Urothelium cell line (cell line): ENCODE measurements at regions not wholly inside any gene's neighbourhood (a gene's known extent, or its start where the extent isn't known, plus 50 kb on each side); places are given as distances from the start of the nearest gene placed in this dataset.
"Not testable (repeated sequence)": the region's sequence is repeated elsewhere in the genome, so short reads cannot be mapped to it uniquely, and the experiment has no call there.

Experiments
- DNase-seq: peaks from one replicate; pipeline ENCODE4 v3.0.0; 2011; ENCODE audit warnings: low spot score, mixed read lengths
- FAIRE-seq: peaks from 2 replicates; lab custom pipeline; 2011; peaks lifted over from hg19 to GRCh38; lab: Jason Lieb, UNC

- no peak for DNase-seq
- FAIRE-seq: no peak
Measured at GRCh38 chr6:10184371-10185227, 230.3 kb downstream of the TFAP2A start.

- FAIRE-seq (no peak), DNase-seq (no peak)
Measured at GRCh38 chr6:10180138-10181074, 234.5 kb downstream of the TFAP2A start.

DNA sequence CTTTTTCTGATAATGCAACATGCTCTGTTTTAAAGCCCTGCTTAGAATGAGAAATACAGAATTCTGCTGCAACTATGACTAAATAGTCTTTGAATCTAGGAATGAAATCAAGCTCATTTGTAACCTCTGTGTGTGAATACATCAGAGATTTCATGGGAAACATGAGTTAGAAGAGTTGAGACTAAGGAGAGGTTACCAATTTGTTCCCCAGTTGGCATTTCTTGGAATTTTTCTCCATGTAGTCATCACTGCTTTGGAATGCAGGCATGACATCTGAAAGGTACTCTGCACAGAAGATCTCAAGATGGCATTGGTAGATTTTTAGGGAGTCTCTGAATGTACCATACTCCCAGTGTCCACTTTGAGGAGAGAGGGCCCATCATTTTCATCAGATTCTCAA is 237.2 kb downstream of the TFAP2A start:
- peak; percentile 58 for DNase-seq
- FAIRE-seq: peak; percentile 9

GRCh38 chr6:10175362-10175761 is 239.5 kb downstream of the TFAP2A start:
- FAIRE-seq (no peak), DNase-seq (no peak)

DNA sequence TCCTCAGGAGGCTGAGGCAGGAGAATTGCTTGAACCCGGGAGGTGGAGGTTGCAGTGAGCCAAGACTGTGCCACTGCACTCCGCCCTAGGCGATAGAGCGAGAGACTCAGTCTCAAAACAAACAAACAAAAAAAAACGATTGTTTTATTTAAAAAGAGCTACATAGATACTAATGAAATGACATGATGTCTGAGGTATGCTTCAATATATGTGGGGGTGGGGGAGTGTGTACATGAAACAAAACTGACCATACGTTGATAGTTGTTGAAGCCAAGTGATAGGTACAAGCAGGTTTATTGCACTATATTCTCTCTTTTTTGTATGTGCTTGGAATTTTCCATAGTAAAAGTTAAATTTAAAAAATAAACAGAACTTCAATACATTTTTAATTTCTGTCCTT is 240.1 kb downstream of the TFAP2A start:
- no peak for FAIRE-seq
- DNase-seq: no peak

GRCh38 chr6:10174056-10174455 is 240.8 kb downstream of the TFAP2A start:
- no peak for FAIRE-seq

GRCh38 chr6:10171706-10172105 is 243.2 kb downstream of the TFAP2A start:
- FAIRE-seq, DNase-seq: not testable (repeated sequence)

More at GRCh38 chr6:10174056-10174455, 240.8 kb downstream of the TFAP2A start:
- no peak for DNase-seq

GRCh38 chr6:10170816-10171215 is 244.1 kb downstream of the TFAP2A start:
- no peak for DNase-seq
- FAIRE-seq: no peak

- DNase-seq: no peak
Measured at GRCh38 chr6:10166031-10166430, 248.8 kb downstream of the TFAP2A start.

DNA sequence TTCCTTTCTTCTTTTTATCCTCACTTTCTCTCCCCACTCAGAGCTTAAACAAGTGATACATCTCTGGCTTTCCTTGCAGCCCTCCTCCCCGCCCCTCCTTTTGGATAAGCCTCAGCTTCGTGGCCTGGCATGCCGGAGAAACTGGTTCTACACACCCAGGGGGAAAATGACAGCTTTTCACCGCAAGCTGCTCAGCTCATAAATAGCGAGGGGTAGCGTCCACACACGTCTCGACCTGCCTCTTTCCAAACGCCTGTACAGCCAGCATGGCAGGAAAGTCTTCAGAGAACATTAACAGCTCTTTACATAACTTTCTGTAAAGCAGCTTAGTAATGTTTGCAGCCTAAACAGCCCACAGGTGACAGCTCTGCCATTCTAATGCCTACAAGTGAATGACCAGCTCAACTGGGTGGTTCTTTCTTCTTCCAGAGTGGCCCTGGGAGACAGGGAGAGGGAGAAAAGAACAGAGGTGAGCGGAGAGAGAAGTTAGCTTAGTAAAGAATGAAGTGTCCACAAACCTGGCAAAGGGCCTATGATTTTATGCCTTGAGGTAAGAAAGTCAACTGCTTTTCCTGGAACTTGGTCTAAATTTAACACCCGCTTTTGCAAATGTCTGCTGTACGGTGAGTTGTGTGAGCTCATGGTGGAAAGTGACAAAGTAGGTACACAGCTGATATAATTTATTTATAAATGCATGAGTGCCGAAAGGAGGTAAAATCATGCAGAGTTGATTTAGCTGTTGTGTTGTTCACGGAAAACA is 251.5 kb downstream of the TFAP2A start:
- DNase-seq: no peak
- FAIRE-seq: no peak

More at GRCh38 chr6:10166031-10166430, 248.8 kb downstream of the TFAP2A start:
- FAIRE-seq: no peak

DNA sequence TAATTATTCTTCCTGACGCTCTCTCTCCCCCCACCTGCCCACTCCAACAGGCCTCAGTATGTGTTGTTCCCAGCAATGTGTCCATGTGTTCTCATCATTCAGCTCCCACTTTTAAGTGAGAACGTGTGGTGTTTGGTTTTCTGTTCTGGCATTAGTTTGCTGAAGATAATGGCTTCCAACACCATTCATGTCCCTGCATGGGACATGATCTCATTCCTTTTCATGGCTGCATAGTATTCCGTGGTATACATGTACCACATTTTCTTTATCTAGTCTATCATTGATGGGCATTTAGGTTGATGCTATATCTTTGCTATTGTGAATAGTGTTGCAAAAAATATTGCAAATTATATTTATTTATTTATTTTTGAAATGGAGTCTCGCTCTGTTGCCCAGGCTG is 258.0 kb downstream of the TFAP2A start:
- DNase-seq: no peak
- no peak for FAIRE-seq

- no peak for FAIRE-seq
Measured at GRCh38 chr6:10154251-10154650, 260.6 kb downstream of the TFAP2A start.

GRCh38 chr6:10151144-10151915 is 263.5 kb downstream of the TFAP2A start:
- FAIRE-seq (no peak), DNase-seq (no peak)

More at GRCh38 chr6:10154251-10154650, 260.6 kb downstream of the TFAP2A start:
- no peak for DNase-seq

GRCh38 chr6:10149603-10150002 is 265.3 kb downstream of the TFAP2A start:
- DNase-seq: no peak
- FAIRE-seq: no peak

- DNase-seq: peak; percentile 40
- FAIRE-seq: no peak
Measured at GRCh38 chr6:10146715-10147451, 268.0 kb downstream of the TFAP2A start.

GRCh38 chr6:10144772-10145171 is 270.1 kb downstream of the TFAP2A start:
- FAIRE-seq (no peak), DNase-seq (no peak)

DNA sequence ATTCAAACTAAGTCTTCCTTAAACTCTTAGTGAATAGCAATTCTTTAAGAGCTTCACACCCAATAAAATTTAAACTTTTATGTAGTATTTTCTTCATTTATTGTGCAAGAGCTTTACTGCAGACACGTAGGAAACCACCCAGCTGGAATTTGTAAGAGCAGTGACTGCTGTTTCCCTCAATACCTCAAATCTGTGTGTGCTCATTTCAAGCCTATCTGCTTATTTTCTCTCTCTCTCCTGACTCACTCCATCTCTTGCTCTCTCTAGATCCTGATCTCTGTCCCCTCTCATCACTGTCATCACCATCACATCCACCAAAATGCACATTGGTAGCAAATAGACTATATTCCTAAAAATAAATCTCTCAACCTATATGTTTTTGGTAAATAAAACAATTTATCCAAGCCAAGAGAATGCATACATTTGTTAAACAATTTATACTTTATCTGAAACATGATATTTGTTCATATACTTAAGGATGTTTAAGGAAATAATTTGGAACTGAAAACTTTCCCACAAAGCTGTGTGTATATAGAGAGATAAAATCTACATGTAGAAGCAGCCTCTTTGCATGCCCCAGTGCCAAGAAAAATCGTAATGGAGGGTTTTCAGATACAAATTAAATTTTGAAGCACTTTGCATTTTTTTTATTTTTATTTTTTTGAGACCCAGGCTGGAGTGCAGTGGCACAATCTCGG is 273.0 kb downstream of the TFAP2A start:
- no peak for DNase-seq
- FAIRE-seq: no peak

DNA sequence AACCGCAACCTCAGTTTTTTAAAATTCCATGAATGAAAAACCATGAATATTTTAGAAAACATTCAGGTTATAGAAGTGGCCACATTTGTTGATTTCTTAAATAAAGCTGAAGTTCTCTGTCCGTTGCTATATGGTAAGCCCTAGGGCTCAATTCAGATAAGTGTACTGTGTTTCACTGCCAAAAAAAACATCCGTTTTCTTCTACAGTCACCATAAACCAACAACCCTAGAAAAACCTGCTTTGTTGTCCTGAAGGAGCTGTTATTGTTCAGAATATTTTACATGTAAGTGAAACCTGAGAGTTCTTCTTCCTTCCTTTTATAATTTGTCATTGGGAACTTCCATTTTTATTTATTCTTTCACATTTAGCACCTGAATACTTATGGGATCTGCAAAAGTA is 274.1 kb downstream of the TFAP2A start:
- FAIRE-seq (no peak), DNase-seq (no peak)

- DNase-seq: no peak
- FAIRE-seq: no peak
Measured at GRCh38 chr6:10140136-10140535, 274.7 kb downstream of the TFAP2A start.
